A673 (cell line): ENCODE measurements at regions not wholly inside any gene's neighbourhood (a gene's known extent, or its start where the extent isn't known, plus 50 kb on each side); places are given as distances from the start of the nearest gene placed in this dataset.

Experiments
- CTCF ChIP-seq: fragments of 300-800, 200-600 bp; sonication (generic); conservative IDR thresholded peaks from 2 replicates; pipeline ENCODE4 v1.5.1; 2017; ENCODE audit warnings: low read depth, mild to moderate bottlenecking, antibody characterized with exemption, low read length, moderate library complexity, mixed read lengths
- EZH2 ChIP-seq: fragments of 200-600 bp; sonication (generic); IDR thresholded peaks from 2 replicates; pipeline ENCODE4 v1.6.1; 2017; ENCODE audit warnings: borderline replicate concordance, low read depth, mild to moderate bottlenecking, mixed read lengths, antibody characterized with exemption, low read length; ENCODE audit not compliant: poor library complexity, severe bottlenecking

GRCh38 chr6:74879234-74879633 lies 326.6 kb downstream of the COL12A1 start:
- TF ChIP-seq CTCF (no peak), EZH2 (no peak)
